HEK293 (cell line): ENCODE measurements at regions not wholly inside any gene's neighbourhood (a gene's known extent, or its start where the extent isn't known, plus 50 kb on each side); places are given as distances from the start of the nearest gene placed in this dataset.
A peak's percentile ranks its signal among the peaks of the same experiment; 100 is the strongest.

Experiments
- IKZF3 ChIP-seq: fragments of 450-650 bp; IDR thresholded peaks from 2 replicates; pipeline ENCODE4 v1.5.0; 2018; ENCODE audit warnings: missing biosample characterization, mild to moderate bottlenecking, missing genetic modification characterization, moderate library complexity
- INSM2 ChIP-seq: fragments of 450-650 bp; formaldehyde crosslinking; IDR thresholded peaks from 2 replicates; pipeline ENCODE4 v1.5.1; 2016; ENCODE audit warnings: missing biosample characterization, missing genetic modification characterization
- KLF10 ChIP-seq: fragments of 450-650 bp; IDR thresholded peaks from 2 replicates; pipeline ENCODE4 v1.5.1; 2018; ENCODE audit warnings: missing biosample characterization, mild to moderate bottlenecking, missing genetic modification characterization
- REPIN1 ChIP-seq: fragments of 450-650 bp; formaldehyde crosslinking; IDR thresholded peaks from 2 replicates; pipeline ENCODE4 v1.5.1; 2017; ENCODE audit warnings: missing biosample characterization, missing genetic modification characterization, low read depth
- TRIM28 ChIP-seq: IDR thresholded peaks from 2 replicates; pipeline ENCODE4 v1.6.1; 2011; ENCODE audit warnings: low read length, control low read depth, borderline replicate concordance
- ZBTB11 ChIP-seq: fragments of 450-650 bp; formaldehyde crosslinking; conservative IDR thresholded peaks from 2 replicates; pipeline ENCODE4 v1.5.1; 2016; ENCODE audit warnings: low read depth, missing biosample characterization, missing genetic modification characterization
- ZBTB26 ChIP-seq: fragments of 450-650 bp; formaldehyde crosslinking; optimal IDR thresholded peaks from 2 replicates; pipeline ENCODE3; 2016; ENCODE audit warnings: missing biosample characterization, mild to moderate bottlenecking, missing genetic modification characterization
- ZBTB48 ChIP-seq: fragments of 450-650 bp; formaldehyde crosslinking; IDR thresholded peaks from 2 replicates; pipeline ENCODE4 v1.5.1; 2016; ENCODE audit warnings: missing biosample characterization, missing genetic modification characterization
- ZBTB8A ChIP-seq: fragments of 450-650 bp; formaldehyde crosslinking; IDR thresholded peaks from 2 replicates; pipeline ENCODE4 v1.5.1; 2016; ENCODE audit warnings: missing biosample characterization, missing genetic modification characterization
- ZNF148 ChIP-seq: fragments of 450-650 bp; formaldehyde crosslinking; IDR thresholded peaks from 2 replicates; pipeline ENCODE4 v1.5.0; 2017; ENCODE audit warnings: missing biosample characterization, missing genetic modification characterization, borderline replicate concordance
- ZNF18 ChIP-seq: fragments of 450-650 bp; formaldehyde crosslinking; IDR thresholded peaks from 2 replicates; pipeline ENCODE4 v1.5.1; 2016; ENCODE audit warnings: missing biosample characterization, missing genetic modification characterization
- ZNF280D ChIP-seq: fragments of 450-650 bp; formaldehyde crosslinking; IDR thresholded peaks from 2 replicates; pipeline ENCODE4 v1.5.1; 2016; ENCODE audit warnings: missing biosample characterization, missing genetic modification characterization
- ZNF366 ChIP-seq: fragments of 450-650 bp; formaldehyde crosslinking; conservative IDR thresholded peaks from 2 replicates; pipeline ENCODE4 v1.5.1; 2016; ENCODE audit warnings: missing biosample characterization, missing genetic modification characterization
- ZNF37A ChIP-seq: fragments of 450-650 bp; IDR thresholded peaks from 2 replicates; pipeline ENCODE4 v1.5.1; 2018; ENCODE audit warnings: missing biosample characterization, missing genetic modification characterization
- ZNF391 ChIP-seq: fragments of 450-650 bp; formaldehyde crosslinking; IDR thresholded peaks from 2 replicates; pipeline ENCODE4 v1.5.1; 2016; ENCODE audit warnings: low read depth, missing biosample characterization, missing genetic modification characterization, borderline replicate concordance
- ZNF501 ChIP-seq: fragments of 450-650 bp; formaldehyde crosslinking; IDR thresholded peaks from 2 replicates; pipeline ENCODE4 v1.5.1; 2016; ENCODE audit warnings: missing biosample characterization, missing genetic modification characterization
- ZNF548 ChIP-seq: fragments of 450-650 bp; formaldehyde crosslinking; IDR thresholded peaks from 2 replicates; pipeline ENCODE4 v1.5.1; 2016; ENCODE audit warnings: missing biosample characterization, missing genetic modification characterization
- ZNF600 ChIP-seq: fragments of 450-650 bp; formaldehyde crosslinking; IDR thresholded peaks from 2 replicates; pipeline ENCODE4 v1.5.1; 2016; ENCODE audit warnings: missing biosample characterization, missing genetic modification characterization
- ZNF660 ChIP-seq: fragments of 450-650 bp; IDR thresholded peaks from 2 replicates; pipeline ENCODE4 v1.5.1; 2018; ENCODE audit warnings: missing biosample characterization, mild to moderate bottlenecking, missing genetic modification characterization
- ZNF776 ChIP-seq: fragments of 450-650 bp; formaldehyde crosslinking; IDR thresholded peaks from 2 replicates; pipeline ENCODE4 v1.5.0; 2017; ENCODE audit warnings: missing biosample characterization, missing genetic modification characterization, borderline replicate concordance
- ZNF777 ChIP-seq: fragments of 450-650 bp; formaldehyde crosslinking; IDR thresholded peaks from 2 replicates; pipeline ENCODE4 v1.5.1; 2017; ENCODE audit warnings: missing biosample characterization, missing genetic modification characterization, borderline replicate concordance
- ZSCAN5A ChIP-seq: fragments of 450-650 bp; formaldehyde crosslinking; IDR thresholded peaks from 2 replicates; pipeline ENCODE4 v1.5.1; 2016; ENCODE audit warnings: missing biosample characterization, missing genetic modification characterization
- ZXDB ChIP-seq: fragments of 450-650 bp; formaldehyde crosslinking; IDR thresholded peaks from 2 replicates; pipeline ENCODE4 v1.5.1; 2016; ENCODE audit warnings: missing biosample characterization, missing genetic modification characterization

- 0 out of 2 replicates have a peak, but pooled peaks have one; percentile 18 for TF ChIP-seq ZSCAN5A
- TF ChIP-seq ZXDB (tag by site-specific recombination): peak; percentile 85
- peak; percentile 95 for TF ChIP-seq ZNF366 (tag by site-specific recombination)
- no peak for TF ChIP-seq ZBTB11 (tag by site-specific recombination)
- 0 out of 2 replicates have a peak, but pooled peaks have one; percentile 23 for TF ChIP-seq ZNF37A
- peak; percentile 80 for TF ChIP-seq ZNF391 (tag by site-specific recombination)
- TF ChIP-seq ZNF776: no peak
- TF ChIP-seq KLF10 (tag by site-specific recombination): peak; percentile 77; the same call in 1 of the 2 replicates
- peak; percentile 78 for TF ChIP-seq ZNF600 (tag by site-specific recombination)
- TF ChIP-seq REPIN1 (tag by site-specific recombination): peak; percentile 83; the same call in 1 of the 2 replicates
- TF ChIP-seq ZNF548: no peak
- TF ChIP-seq IKZF3 (tag by site-specific recombination): peak; percentile 88
- TF ChIP-seq ZNF148 (tag by site-specific recombination): no peak
- TF ChIP-seq ZBTB8A (tag by site-specific recombination): peak; percentile 45; the same call in 1 of the 2 replicates
- peak; percentile 97 for TF ChIP-seq ZNF18 (tag by site-specific recombination)
- no peak for TF ChIP-seq ZNF777 (tag by site-specific recombination)
- peak; percentile 70; the same call in 1 of the 2 replicates for TF ChIP-seq INSM2 (tag by site-specific recombination)
- TF ChIP-seq ZNF660 (tag by site-specific recombination): peak; percentile 93
- no peak for TF ChIP-seq ZBTB48 (tag by site-specific recombination)
- peak; percentile 75; the same call in 1 of the 2 replicates for TF ChIP-seq TRIM28
- peak; percentile 94 for TF ChIP-seq ZNF501 (tag by site-specific recombination)
- TF ChIP-seq ZNF280D (tag by site-specific recombination): peak; percentile 64; the same call in 1 of the 2 replicates
- TF ChIP-seq ZBTB26 (tag by site-specific recombination): peak; percentile 50
These were observed 72.6 kb upstream of the ZNF184 start (continued) for GRCh38 chr6:27545271-27546046.
